ENCODE measurements at regions not wholly inside any gene's neighbourhood (a gene's known extent, or its start where the extent isn't known, plus 50 kb on each side); places are given as distances from the start of the nearest gene placed in this dataset.
"Not testable (repeated sequence)": the region's sequence is repeated elsewhere in the genome, so short reads cannot be mapped to it uniquely, and the experiment has no call there.

GRCh38 chr7:86340407-86340806 is 303.3 kb upstream of the GRM3 start:
- DNase-seq: not testable (repeated sequence)

- DNase-seq: no peak
Measured at GRCh38 chr7:86339051-86339450, 304.7 kb upstream of the GRM3 start.

GRCh38 chr7:86328801-86329433 is 314.8 kb upstream of the GRM3 start:
- DNase-seq: no peak

- DNase-seq: no peak
Measured at GRCh38 chr7:86326847-86327246, 316.9 kb upstream of the GRM3 start.

- no peak for DNase-seq
Measured at GRCh38 chr7:86320889-86321288, 322.8 kb upstream of the GRM3 start.

- DNase-seq: no peak
Measured at GRCh38 chr7:86320341-86320740, 323.4 kb upstream of the GRM3 start.

- DNase-seq: no peak
Measured at GRCh38 chr7:86313842-86314241, 329.9 kb upstream of the GRM3 start.

GRCh38 chr7:86301301-86301700 is 342.4 kb upstream of the GRM3 start:
- no peak for DNase-seq

GRCh38 chr7:86295526-86295925 is 348.2 kb upstream of the GRM3 start:
- DNase-seq: no peak

GRCh38 chr7:86282014-86282682 is 361.6 kb upstream of the GRM3 start:
- no peak for DNase-seq

- no peak for DNase-seq
Measured at GRCh38 chr7:86280150-86280549, 363.6 kb upstream of the GRM3 start.

- no peak for DNase-seq
Measured at GRCh38 chr7:86262781-86263180, 380.9 kb upstream of the GRM3 start.

- DNase-seq: no peak
Measured at GRCh38 chr7:86257894-86258293, 385.8 kb upstream of the GRM3 start.

GRCh38 chr7:86252406-86252805 is 391.3 kb upstream of the GRM3 start:
- DNase-seq: no peak

- no peak for DNase-seq
Measured at GRCh38 chr7:86248977-86249376, 394.7 kb upstream of the GRM3 start.

GRCh38 chr7:86243171-86243570 is 400.5 kb upstream of the GRM3 start:
- no peak for DNase-seq

- no peak for DNase-seq
Measured at GRCh38 chr7:86226191-86226590, 417.5 kb upstream of the GRM3 start.

GRCh38 chr7:86222806-86223205 is 420.9 kb upstream of the GRM3 start:
- DNase-seq: no peak

- no peak for DNase-seq
Measured at GRCh38 chr7:86214734-86215133, 429.0 kb upstream of the GRM3 start.

GRCh38 chr7:86212976-86213375 is 430.7 kb upstream of the GRM3 start:
- DNase-seq: no peak

- DNase-seq: no peak
Measured at GRCh38 chr7:86209036-86209435, 434.7 kb upstream of the GRM3 start.

- no peak for DNase-seq
Measured at GRCh38 chr7:86207740-86208139, 436.0 kb upstream of the GRM3 start.

GRCh38 chr7:86202833-86203232 is 440.9 kb upstream of the GRM3 start:
- no peak for DNase-seq

GRCh38 chr7:86201767-86202166 is 441.9 kb upstream of the GRM3 start:
- DNase-seq: no peak
